ENCODE measurements at regions not wholly inside any gene's neighbourhood (a gene's known extent, or its start where the extent isn't known, plus 50 kb on each side); places are given as distances from the start of the nearest gene placed in this dataset.

GRCh38 chrX:7570432-7571029 lies 272.4 kb upstream of the VCX start:
- intact Hi-C loops (cut with DNase I), result no loop called here
- Histone ChIP-seq H3K27me3 (no peaks in the 10 kb centered on the region), H3K36me3 (no peaks in the 10 kb centered on the region), H3K27ac (no peak overlapping the region), H3K4me1 (no peaks in the 10 kb centered on the region), H3K4me3 (no peak overlapping the region), H3K9me3 (no peaks in the 10 kb centered on the region)
- DNase-seq (no peak), ATAC-seq (no peak)
- 69 to 76% (median 75%) methylated on average over 9 of the region's 9 CpGs for WGBS, 4 donors
- TF ChIP-seq CTCF (IDR thresholded peaks at IDR 0.05), result no peak
- TF ChIP-seq POLR2A (IDR thresholded peaks at IDR 0.05), result no peak

DNA sequence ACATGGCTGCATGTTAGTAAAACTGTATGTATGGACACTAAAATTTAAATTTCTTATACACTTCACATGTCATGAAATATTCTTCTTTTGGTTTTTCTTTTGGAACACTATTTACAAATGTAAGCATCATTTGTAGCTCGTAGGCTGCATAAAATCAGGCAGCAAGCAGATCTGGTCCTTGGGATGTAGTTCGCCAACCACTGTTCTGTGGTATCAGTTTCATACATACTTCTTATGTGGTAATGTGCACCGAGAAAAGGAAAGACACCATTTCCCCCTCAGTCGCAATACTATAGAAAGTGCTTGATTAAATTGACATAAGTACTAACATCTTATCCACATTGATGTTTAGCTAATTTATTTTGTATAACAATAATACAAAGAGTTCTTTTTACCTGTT lies 274.4 kb upstream of the VCX start:
- no peaks in the 10 kb centered on the region for H3K36me3 ChIP-seq
- WGBS, 4 donors, result 80 to 87% (median 85%) methylated on average over 4 of the region's 4 CpGs
- DNase-seq (no peak), ATAC-seq (no peak)
- H3K4me3 ChIP-seq, result no peak overlapping the region
- no peak overlapping the region for H3K27ac ChIP-seq
- no peaks in the 10 kb centered on the region for H3K9me3 ChIP-seq
- TF ChIP-seq CTCF (IDR thresholded peaks at IDR 0.05) (no peak), POLR2A (IDR thresholded peaks at IDR 0.05) (no peak)
- no peaks in the 10 kb centered on the region for H3K27me3 ChIP-seq
- no peaks in the 10 kb centered on the region for H3K4me1 ChIP-seq
- intact Hi-C loops (cut with DNase I), result no loop called here

DNA sequence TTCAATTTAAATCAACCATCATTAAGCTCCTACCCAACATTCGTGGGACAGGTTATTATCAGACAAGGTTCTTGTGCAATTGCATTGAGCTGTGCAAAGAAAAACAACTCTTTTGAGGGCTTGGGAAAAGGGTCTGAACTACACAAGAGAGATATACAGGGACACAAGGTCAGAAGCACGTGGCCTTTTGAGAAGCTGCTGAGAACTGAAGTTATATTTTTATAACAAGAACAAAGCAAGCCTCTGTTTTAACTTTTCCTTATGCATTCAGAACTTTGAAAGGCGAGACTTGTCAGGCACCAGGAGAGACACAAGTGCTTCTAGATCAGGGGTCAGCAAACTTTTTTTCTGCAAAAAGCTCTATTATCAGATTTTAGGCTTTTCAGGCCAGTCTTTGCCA lies 274.8 kb upstream of the VCX start:
- Histone ChIP-seq H3K27me3 (no peaks in the 10 kb centered on the region), H3K4me3 (no peak overlapping the region), H3K9me3 (no peaks in the 10 kb centered on the region), H3K27ac (no peak overlapping the region), H3K36me3 (no peaks in the 10 kb centered on the region), H3K4me1 (no peaks in the 10 kb centered on the region)
- WGBS, 4 donors, result 38 to 50% (median 45%) methylated on average over 3 of the region's 3 CpGs
- TF ChIP-seq POLR2A (IDR thresholded peaks at IDR 0.05) (no peak), CTCF (IDR thresholded peaks at IDR 0.05) (no peak)
- intact Hi-C loops (cut with DNase I), result no loop called here
- DNase-seq, result no peak
- ATAC-seq, result no peak

DNA sequence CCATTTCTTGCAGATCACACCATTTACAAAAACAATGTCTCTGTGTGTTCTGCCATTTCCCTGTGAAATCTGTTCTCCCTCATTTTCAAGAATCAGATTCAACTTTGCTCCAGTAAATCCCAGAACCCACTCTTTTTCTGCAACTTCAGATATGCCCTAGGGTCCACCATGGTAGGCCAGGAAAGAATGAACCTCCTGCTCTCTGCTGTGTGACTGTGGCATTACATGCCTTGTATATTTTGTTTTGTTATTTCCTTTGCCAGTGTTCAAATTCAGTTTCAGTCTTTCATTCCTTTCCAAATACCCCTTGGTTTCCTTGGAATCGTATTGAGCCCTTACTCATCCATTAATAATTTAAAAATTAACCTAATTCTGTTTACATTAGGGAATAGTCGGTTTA lies 290.2 kb upstream of the VCX start:
- no peaks in the 10 kb centered on the region for H3K9me3 ChIP-seq
- intact Hi-C loops (cut with DNase I), result no loop called here
- TF ChIP-seq CTCF (IDR thresholded peaks at IDR 0.05) (no peak), POLR2A (IDR thresholded peaks at IDR 0.05) (no peak)
- DNase-seq, result no peak
- H3K4me1 ChIP-seq, result no peaks in the 10 kb centered on the region
- ATAC-seq, result no peak
- WGBS, 4 donors, result 57 to 69% (median 64%) methylated on average over 2 of the region's 2 CpGs
- H3K27me3 ChIP-seq, result no peaks in the 10 kb centered on the region
- H3K36me3 ChIP-seq, result no peaks in the 10 kb centered on the region
- no peak overlapping the region for H3K27ac ChIP-seq
- H3K4me3 ChIP-seq, result no peak overlapping the region
